IPS-20b (cell line): ENCODE measurements at regions not wholly inside any gene's neighbourhood (a gene's known extent, or its start where the extent isn't known, plus 50 kb on each side); places are given as distances from the start of the nearest gene placed in this dataset.

ENCODE experiments used
- H3K27ac ChIP-seq: one replicate; pipeline ENCODE4 v1.5.1; 2013; ENCODE audit warnings: low read length
- H3K27me3 ChIP-seq: 2 replicates; pipeline ENCODE4 v1.6.1; 2013; ENCODE audit warnings: mild to moderate bottlenecking, low read length, inconsistent platforms; ENCODE audit not compliant: insufficient read depth
- H3K36me3 ChIP-seq: 2 replicates; pipeline ENCODE4 v1.6.1; 2013; ENCODE audit warnings: low read depth, mild to moderate bottlenecking, inconsistent platforms, low read length, moderate library complexity; ENCODE audit not compliant: insufficient read depth
- H3K4me1 ChIP-seq: 2 replicates; pipeline ENCODE4 v1.6.1; 2013; ENCODE audit warnings: mild to moderate bottlenecking, control low read depth, inconsistent platforms, low read length, moderate library complexity; ENCODE audit not compliant: insufficient read depth
- H3K4me3 ChIP-seq: 2 replicates; pipeline ENCODE4 v1.5.1; 2013; ENCODE audit warnings: mild to moderate bottlenecking, low read length, inconsistent platforms
- H3K9ac ChIP-seq: 2 replicates; pipeline ENCODE4 v1.6.1; 2013; ENCODE audit warnings: low read depth, mild to moderate bottlenecking, inconsistent platforms, low read length, moderate library complexity
- H3K9me3 ChIP-seq: 2 replicates; pipeline ENCODE4 v1.6.1; 2013; ENCODE audit warnings: mild to moderate bottlenecking, low read depth, low read length, inconsistent platforms; ENCODE audit not compliant: insufficient read depth

GRCh38 chr16:80046261-80046660 lies 445.7 kb upstream of the MAF start:
- Histone ChIP-seq H3K4me3 (no peak overlapping the region), H3K4me1 (no peaks in the 10 kb centered on the region), H3K9ac (no peak overlapping the region), H3K27me3 (no peaks in the 10 kb centered on the region), H3K27ac (no peak overlapping the region), H3K9me3 (no peaks in the 10 kb centered on the region), H3K36me3 (no peaks in the 10 kb centered on the region)

- H3K9me3 ChIP-seq = no peaks in the 10 kb centered on the region
- no peak overlapping the region for H3K27ac ChIP-seq
- H3K36me3 ChIP-seq = no peaks in the 10 kb centered on the region
- no peaks in the 10 kb centered on the region for H3K27me3 ChIP-seq
- H3K4me1 ChIP-seq = no peaks in the 10 kb centered on the region
- no peak overlapping the region for H3K9ac ChIP-seq
- H3K4me3 ChIP-seq = no peak overlapping the region
Observed at GRCh38 chr16:80045861-80046260, 445.3 kb upstream of the MAF start.

GRCh38 chr16:80041410-80041809 lies 440.9 kb upstream of the MAF start:
- H3K36me3 ChIP-seq = no peaks in the 10 kb centered on the region
- peaks cover 3% of the 10 kb centered on the region; the same call in 1 of the 2 replicates for H3K9me3 ChIP-seq
- no peak overlapping the region for H3K4me3 ChIP-seq
- no peaks in the 10 kb centered on the region for H3K27me3 ChIP-seq
- H3K4me1 ChIP-seq = no peaks in the 10 kb centered on the region
- H3K9ac ChIP-seq = no peak overlapping the region
- H3K27ac ChIP-seq = no peak overlapping the region

- peaks cover 3% of the 10 kb centered on the region; the same call in 1 of the 2 replicates for H3K9me3 ChIP-seq
- H3K27ac ChIP-seq = no peak overlapping the region
- H3K4me1 ChIP-seq = no peaks in the 10 kb centered on the region
- H3K4me3 ChIP-seq = no peak overlapping the region
- no peaks in the 10 kb centered on the region for H3K36me3 ChIP-seq
- H3K27me3 ChIP-seq = no peaks in the 10 kb centered on the region
- H3K9ac ChIP-seq = no peak overlapping the region
Observed at GRCh38 chr16:80040814-80041213, 440.3 kb upstream of the MAF start.

- Histone ChIP-seq H3K9ac (no peak overlapping the region), H3K27me3 (no peaks in the 10 kb centered on the region), H3K27ac (no peak overlapping the region), H3K4me1 (no peaks in the 10 kb centered on the region), H3K4me3 (no peak overlapping the region), H3K36me3 (no peaks in the 10 kb centered on the region), H3K9me3 (peaks cover 3% of the 10 kb centered on the region; the same call in 1 of the 2 replicates)
Observed at GRCh38 chr16:80040413-80040812, 439.9 kb upstream of the MAF start.

- Histone ChIP-seq H3K27me3 (no peaks in the 10 kb centered on the region), H3K27ac (no peak overlapping the region), H3K36me3 (no peaks in the 10 kb centered on the region), H3K9ac (no peak overlapping the region), H3K4me3 (no peak overlapping the region), H3K4me1 (no peaks in the 10 kb centered on the region), H3K9me3 (peaks cover 3% of the 10 kb centered on the region; the same call in 1 of the 2 replicates)
Observed at GRCh38 chr16:80039777-80040176, 439.2 kb upstream of the MAF start.

GRCh38 chr16:80038566-80038965 lies 438.0 kb upstream of the MAF start:
- no peaks in the 10 kb centered on the region for H3K27me3 ChIP-seq
- peaks cover 8% of the 10 kb centered on the region; the same call in 1 of the 2 replicates for H3K9me3 ChIP-seq
- H3K27ac ChIP-seq = no peak overlapping the region
- H3K4me1 ChIP-seq = no peaks in the 10 kb centered on the region
- H3K9ac ChIP-seq = no peak overlapping the region
- no peaks in the 10 kb centered on the region for H3K36me3 ChIP-seq
- no peak overlapping the region for H3K4me3 ChIP-seq

- H3K9ac ChIP-seq = no peak overlapping the region
- no peak overlapping the region for H3K4me3 ChIP-seq
- H3K4me1 ChIP-seq = no peaks in the 10 kb centered on the region
- no peak overlapping the region for H3K27ac ChIP-seq
- H3K27me3 ChIP-seq = no peaks in the 10 kb centered on the region; the same call in 1 of the 2 replicates
- H3K36me3 ChIP-seq = no peaks in the 10 kb centered on the region
- peaks cover 11% of the 10 kb centered on the region; the same call in 1 of the 2 replicates for H3K9me3 ChIP-seq
Observed at GRCh38 chr16:80034948-80035663, 434.6 kb upstream of the MAF start.

- H3K27me3 ChIP-seq = no peaks in the 10 kb centered on the region; the same call in 1 of the 2 replicates
- no peak overlapping the region for H3K4me3 ChIP-seq
- no peak overlapping the region for H3K9ac ChIP-seq
- peaks cover 8% of the 10 kb centered on the region; the same call in 1 of the 2 replicates for H3K9me3 ChIP-seq
- no peaks in the 10 kb centered on the region for H3K36me3 ChIP-seq
- no peaks in the 10 kb centered on the region for H3K4me1 ChIP-seq
- H3K27ac ChIP-seq = no peak overlapping the region
Observed at GRCh38 chr16:80034469-80034826, 433.9 kb upstream of the MAF start.

- no peaks in the 10 kb centered on the region for H3K36me3 ChIP-seq
- no peak overlapping the region for H3K9ac ChIP-seq
- H3K4me1 ChIP-seq = no peaks in the 10 kb centered on the region
- no peak overlapping the region for H3K27ac ChIP-seq
- peaks cover 8% of the 10 kb centered on the region; the same call in 1 of the 2 replicates for H3K9me3 ChIP-seq
- H3K4me3 ChIP-seq = no peak overlapping the region
- no peaks in the 10 kb centered on the region; the same call in 1 of the 2 replicates for H3K27me3 ChIP-seq
Observed at GRCh38 chr16:80033783-80034468, 433.4 kb upstream of the MAF start.

- Histone ChIP-seq H3K36me3 (no peaks in the 10 kb centered on the region), H3K4me3 (no peak overlapping the region), H3K27ac (no peak overlapping the region), H3K9me3 (peaks cover 8% of the 10 kb centered on the region; the same call in 1 of the 2 replicates), H3K4me1 (no peaks in the 10 kb centered on the region), H3K9ac (no peak overlapping the region), H3K27me3 (no peaks in the 10 kb centered on the region; the same call in 1 of the 2 replicates)
Observed at GRCh38 chr16:80029761-80030481, 429.4 kb upstream of the MAF start.
